HepG2 (cell line): ENCODE measurements at regions not wholly inside any gene's neighbourhood (a gene's known extent, or its start where the extent isn't known, plus 50 kb on each side); places are given as distances from the start of the nearest gene placed in this dataset.

Source experiments
- ATAC-seq: fragments of 200-7000 bp; cut with Tn5 transposase; 3 replicates; pipeline ENCODE4 v1.9.1; 2020; ENCODE audit warnings: mild to moderate bottlenecking, moderate library complexity
- BruUV-seq: library from RNA; stranded (reverse); fragments of 400-500 nt; replicated peaks from 2 replicates; lab custom pipeline; 2021; lab: Mats Ljungman, UMichigan
- CTCF ChIA-PET: fragments of 300-600 bp; formaldehyde crosslinking; extraction: SDS; loops from one replicate; lab custom pipeline; 2021; ENCODE audit warnings: low total read pairs, inconsistent platforms, low intra/inter-chr PET ratio; lab: Yijun Ruan, JAX
- POLR2A ChIA-PET: fragments of 350-600 bp; sonication (Branson Sonifier 250); formaldehyde crosslinking; loops from one replicate; lab custom pipeline; 2020; ENCODE audit warnings: antibody characterized with exemption, inconsistent platforms; lab: Yijun Ruan, JAX
- DNase-seq: peaks from one replicate; pipeline ENCODE4 v3.0.0-alpha.2; 2015; ENCODE audit warnings: low spot score
- FAIRE-seq: peaks from 3 replicates; lab custom pipeline; 2011; peaks lifted over from hg19 to GRCh38; lab: Jason Lieb, UNC
- H2AFZ ChIP-seq: one replicate; pipeline ENCODE4 v1.6.1; 2011; ENCODE audit warnings: low read length, inconsistent platforms
- H3K27ac ChIP-seq: fragments of 300-600 bp; 3 replicates; pipeline ENCODE4 v1.8.0; 2011; ENCODE audit warnings: mixed run types, mild to moderate bottlenecking, mixed read lengths, low read length, inconsistent platforms; ENCODE audit not compliant: insufficient read depth; ENCODE audit errors: extremely low read length
- H3K27me3 ChIP-seq, 2 experiments: fragments of 200-600 bp in 1 of 2; 2 replicates in 1 of 2; 3 replicates in 1 of 2; pipeline versions ENCODE4 v1.6.0 to v1.8.0; 2011; ENCODE audit warnings: low read length in 2 of 2, mild to moderate bottlenecking in 2 of 2, moderate library complexity in 2 of 2, inconsistent platforms in 1 of 2; ENCODE audit not compliant: insufficient read depth in 2 of 2, control insufficient read depth in 1 of 2
- H3K36me3 ChIP-seq, 2 experiments: fragments of 200-600 bp in 1 of 2; replicated peaks in 1 of 2; 2 replicates in 1 of 2; 3 replicates in 1 of 2; pipeline versions ENCODE4 v1.5.1 to v1.8.0; 2011; ENCODE audit warnings: low read length in 2 of 2, inconsistent platforms in 1 of 2; ENCODE audit not compliant: insufficient read depth in 2 of 2, control insufficient read depth in 1 of 2
- H3K4me1 ChIP-seq: 2 replicates; pipeline ENCODE4 v1.5.1; 2012; ENCODE audit warnings: low read length, inconsistent platforms; ENCODE audit not compliant: insufficient read depth
- H3K4me2 ChIP-seq: 2 replicates; pipeline ENCODE4 v1.6.0; 2011; ENCODE audit warnings: low read depth, low read length, inconsistent platforms
- H3K4me3 ChIP-seq, 3 experiments: fragments of 200-600 bp in 1 of 3; sonication (generic), shearing (Covaris generic) in 1 of 3; replicated peaks in 1 of 3; 2 replicates each; pipeline ENCODE4 v1.5.1; 2011 to 2016; ENCODE audit warnings: low read length in 3 of 3, inconsistent platforms in 2 of 3, low read depth in 2 of 3, mild to moderate bottlenecking in 2 of 3, control low read depth in 1 of 3, mixed read lengths in 1 of 3; ENCODE audit not compliant: insufficient read depth in 1 of 3
- H3K79me2 ChIP-seq: one replicate; pipeline ENCODE4 v1.6.1; 2011; ENCODE audit warnings: low read length, inconsistent platforms; ENCODE audit not compliant: insufficient read depth
- H3K9ac ChIP-seq: 2 replicates; pipeline ENCODE4 v1.6.0; 2011; ENCODE audit warnings: mild to moderate bottlenecking, low read depth, low read length, inconsistent platforms; ENCODE audit not compliant: insufficient read depth
- H3K9me3 ChIP-seq: 2 replicates; pipeline ENCODE4 v1.5.1; 2012; ENCODE audit warnings: mild to moderate bottlenecking, low read length
- H4K20me1 ChIP-seq: 2 replicates; pipeline ENCODE4 v1.6.0; 2011; ENCODE audit warnings: inconsistent platforms, mild to moderate bottlenecking, low read length, moderate library complexity; ENCODE audit not compliant: insufficient read depth
- ARHGAP35 ChIP-seq: sonication (generic); formaldehyde crosslinking; IDR thresholded peaks from 2 replicates; pipeline ENCODE4 v1.9.0; 2022; ENCODE audit warnings: mild to moderate bottlenecking, inconsistent platforms, moderate library complexity, missing genetic modification reagents, borderline replicate concordance
- ETV5 ChIP-seq: IDR thresholded peaks from 2 replicates; pipeline ENCODE4 v1.6.1; 2018; ENCODE audit warnings: missing biosample characterization, missing genetic modification reagents, inconsistent platforms, borderline replicate concordance
- HIVEP1 ChIP-seq: sonication (generic); formaldehyde crosslinking; IDR thresholded peaks from 2 replicates; pipeline ENCODE4 v1.4.0; 2020; ENCODE audit warnings: mild to moderate bottlenecking, missing genetic modification reagents
- NFE2L2 ChIP-seq: fragments of 150-350 bp; IDR thresholded peaks from 2 replicates; pipeline ENCODE4 v1.6.1; 2014; ENCODE audit warnings: low read length
- RFX1 ChIP-seq: fragments of 450-650 bp; IDR thresholded peaks from 2 replicates; pipeline ENCODE4 v1.6.1; 2017
- YY1 ChIP-seq: IDR thresholded peaks from 2 replicates; pipeline ENCODE4 v1.6.1; 2011; ENCODE audit warnings: low read length, low read depth, moderate library complexity, mild to moderate bottlenecking; ENCODE audit not compliant: insufficient read depth, insufficient replicate concordance
- ZFP36L1 ChIP-seq: sonication (generic); formaldehyde crosslinking; IDR thresholded peaks from 2 replicates; pipeline ENCODE4 v1.8.0; 2022; ENCODE audit warnings: mild to moderate bottlenecking, missing genetic modification reagents, moderate library complexity
- ZKSCAN8 ChIP-seq: IDR thresholded peaks from 2 replicates; pipeline ENCODE4 v1.6.1; 2016; ENCODE audit warnings: borderline replicate concordance, missing genetic modification reagents, missing compliant biosample characterization
- ZNF552 ChIP-seq: sonication (generic); formaldehyde crosslinking; IDR thresholded peaks from 2 replicates; pipeline ENCODE4 v1.9.0; 2022; ENCODE audit warnings: missing genetic modification reagents, mild to moderate bottlenecking, borderline replicate concordance
- ZNF737 ChIP-seq: sonication (generic); formaldehyde crosslinking; IDR thresholded peaks from 2 replicates; pipeline ENCODE4 v1.5.0; 2020; ENCODE audit warnings: missing genetic modification reagents, mild to moderate bottlenecking, borderline replicate concordance
- WGBS: methylation state at CpG from one replicate; pipeline ENCODE4 v1.1.6; 2017; ENCODE audit warnings: low lambda C conversion rate; 5-methylcytosine and 5-hydroxymethylcytosine counted together
- in situ Hi-C: cut with HindIII; loops from 2 replicates; pipeline ENCODE4 v1.10.0; 2017; ENCODE audit warnings: low pct_unique_long_range_greater_than_20kb; ENCODE audit not compliant: extremely low pct_ligation_motif_present
- intact Hi-C: fragments of 100-400 bp; cut with micrococcal nuclease; formaldehyde crosslinking; loops from one replicate; pipeline ENCODE4 v1.10.0; 2022; ENCODE audit not compliant: unreplicated experiment
- TF ChIP-seq, protein P1 (sequence below): IDR thresholded peaks from 2 replicates; pipeline ENCODE4 v1.6.1; 2016; ENCODE audit warnings: missing compliant biosample characterization, missing genetic modification reagents, borderline replicate concordance
- TF ChIP-seq, protein P2 (sequence below): sonication (generic); formaldehyde crosslinking; conservative IDR thresholded peaks from 2 replicates; pipeline ENCODE4 v1.8.0; 2022; ENCODE audit warnings: mild to moderate bottlenecking, moderate library complexity, missing genetic modification reagents
- TF ChIP-seq, protein P3 (sequence below): sonication (generic); formaldehyde crosslinking; IDR thresholded peaks from 2 replicates; pipeline ENCODE4 v1.5.1; 2020; ENCODE audit warnings: mild to moderate bottlenecking, moderate library complexity, missing genetic modification reagents

DNA sequence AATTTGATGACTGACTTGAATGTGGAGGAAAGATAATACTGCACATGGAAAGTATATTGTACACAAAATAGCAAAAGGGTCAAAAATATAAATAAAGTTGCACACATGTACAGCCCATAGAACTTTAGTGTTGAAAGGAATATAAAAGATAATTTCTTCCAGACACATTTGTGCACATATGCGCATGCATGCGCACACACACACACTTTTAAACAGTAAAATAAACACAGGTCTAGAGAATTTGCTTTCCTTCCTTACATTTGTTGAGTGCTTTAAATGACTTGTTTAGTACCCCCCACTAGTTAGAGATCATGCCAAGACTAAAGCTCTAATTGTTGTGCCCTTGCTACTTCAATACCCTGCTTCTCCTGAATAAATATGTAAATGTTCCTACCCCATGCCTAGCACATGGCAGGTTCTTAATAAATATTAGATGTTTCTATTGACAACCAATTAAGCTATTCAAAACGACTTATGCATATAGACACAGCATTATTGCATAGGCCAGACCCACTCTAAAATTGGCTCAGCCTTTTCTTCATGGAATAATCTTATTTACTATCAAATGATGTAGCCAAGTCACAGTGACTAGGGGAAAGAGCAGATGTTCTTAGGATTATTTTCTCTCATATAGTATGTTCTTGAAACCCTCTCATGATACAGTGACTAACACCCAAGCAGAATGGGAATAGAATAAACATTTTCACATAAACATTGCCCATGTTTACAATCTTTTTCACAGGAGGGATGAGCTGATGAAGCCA is 165.5 kb upstream of the ACVR2A start:
- POLR2A ChIA-PET = no interaction called here
- no peaks in the 10 kb centered on the region for H3K9me3 ChIP-seq
- CTCF ChIA-PET = no interaction called here
- no peak for DNase-seq
- no peak for FAIRE-seq
- no peaks in the 10 kb centered on the region for H4K20me1 ChIP-seq
- no peaks in the 10 kb centered on the region; a peak in 1 of 5 replicates for H3K27me3 ChIP-seq
- BruUV-seq = no TSS peak
- no peak overlapping the region for H2AFZ ChIP-seq
- in situ Hi-C loops = no loop called here
- H3K4me2 ChIP-seq = no peak overlapping the region
- H3K27ac ChIP-seq = no peak overlapping the region
- H3K79me2 ChIP-seq = no peaks in the 10 kb centered on the region
- no peaks in the 10 kb centered on the region for H3K4me1 ChIP-seq
- no peak overlapping the region for H3K4me3 ChIP-seq
- 63% methylated on average over 3 of the region's 3 CpGs for WGBS
- no peak for ATAC-seq
- intact Hi-C loops = no loop called here
- H3K9ac ChIP-seq = no peak overlapping the region
- TF ChIP-seq ETV5 (CRISPR knock-in tag) = no peak
- TF ChIP-seq NFE2L2 = no peak
- TF ChIP-seq RFX1 = no peak
- TF ChIP-seq, protein P1, sequence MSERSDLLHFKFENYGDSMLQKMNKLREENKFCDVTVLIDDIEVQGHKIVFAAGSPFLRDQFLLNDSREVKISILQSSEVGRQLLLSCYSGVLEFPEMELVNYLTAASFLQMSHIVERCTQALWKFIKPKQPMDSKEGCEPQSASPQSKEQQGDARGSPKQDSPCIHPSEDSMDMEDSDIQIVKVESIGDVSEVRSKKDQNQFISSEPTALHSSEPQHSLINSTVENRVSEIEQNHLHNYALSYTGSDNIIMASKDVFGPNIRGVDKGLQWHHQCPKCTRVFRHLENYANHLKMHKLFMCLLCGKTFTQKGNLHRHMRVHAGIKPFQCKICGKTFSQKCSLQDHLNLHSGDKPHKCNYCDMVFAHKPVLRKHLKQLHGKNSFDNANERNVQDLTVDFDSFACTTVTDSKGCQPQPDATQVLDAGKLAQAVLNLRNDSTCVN (CRISPR knock-in tag) = no peak
- no peak for TF ChIP-seq ZKSCAN8 (CRISPR knock-in tag)
- no peak for TF ChIP-seq ARHGAP35 (CRISPR knock-in tag)
- TF ChIP-seq ZFP36L1 (CRISPR knock-in tag) = no peak
- TF ChIP-seq HIVEP1 (CRISPR knock-in tag) = no peak
- TF ChIP-seq, protein P2, sequence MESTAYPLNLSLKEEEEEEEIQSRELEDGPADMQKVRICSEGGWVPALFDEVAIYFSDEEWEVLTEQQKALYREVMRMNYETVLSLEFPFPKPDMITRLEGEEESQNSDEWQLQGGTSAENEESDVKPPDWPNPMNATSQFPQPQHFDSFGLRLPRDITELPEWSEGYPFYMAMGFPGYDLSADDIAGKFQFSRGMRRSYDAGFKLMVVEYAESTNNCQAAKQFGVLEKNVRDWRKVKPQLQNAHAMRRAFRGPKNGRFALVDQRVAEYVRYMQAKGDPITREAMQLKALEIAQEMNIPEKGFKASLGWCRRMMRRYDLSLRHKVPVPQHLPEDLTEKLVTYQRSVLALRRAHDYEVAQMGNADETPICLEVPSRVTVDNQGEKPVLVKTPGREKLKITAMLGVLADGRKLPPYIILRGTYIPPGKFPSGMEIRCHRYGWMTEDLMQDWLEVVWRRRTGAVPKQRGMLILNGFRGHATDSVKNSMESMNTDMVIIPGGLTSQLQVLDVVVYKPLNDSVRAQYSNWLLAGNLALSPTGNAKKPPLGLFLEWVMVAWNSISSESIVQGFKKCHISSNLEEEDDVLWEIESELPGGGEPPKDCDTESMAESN (CRISPR knock-in tag) = no peak
- no peak for TF ChIP-seq ZNF737
- TF ChIP-seq, protein P3, sequence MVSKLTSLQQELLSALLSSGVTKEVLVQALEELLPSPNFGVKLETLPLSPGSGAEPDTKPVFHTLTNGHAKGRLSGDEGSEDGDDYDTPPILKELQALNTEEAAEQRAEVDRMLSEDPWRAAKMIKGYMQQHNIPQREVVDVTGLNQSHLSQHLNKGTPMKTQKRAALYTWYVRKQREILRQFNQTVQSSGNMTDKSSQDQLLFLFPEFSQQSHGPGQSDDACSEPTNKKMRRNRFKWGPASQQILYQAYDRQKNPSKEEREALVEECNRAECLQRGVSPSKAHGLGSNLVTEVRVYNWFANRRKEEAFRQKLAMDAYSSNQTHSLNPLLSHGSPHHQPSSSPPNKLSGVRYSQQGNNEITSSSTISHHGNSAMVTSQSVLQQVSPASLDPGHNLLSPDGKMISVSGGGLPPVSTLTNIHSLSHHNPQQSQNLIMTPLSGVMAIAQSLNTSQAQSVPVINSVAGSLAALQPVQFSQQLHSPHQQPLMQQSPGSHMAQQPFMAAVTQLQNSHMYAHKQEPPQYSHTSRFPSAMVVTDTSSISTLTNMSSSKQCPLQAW (CRISPR knock-in tag) = no peak
- TF ChIP-seq ZNF552 = no peak
- no peak for TF ChIP-seq YY1
- H3K36me3 ChIP-seq = no peaks in the 10 kb centered on the region
